Umbilical cord (tissue), 1 donor: ENCODE measurements at regions not wholly inside any gene's neighbourhood (a gene's known extent, or its start where the extent isn't known, plus 50 kb on each side); places are given as distances from the start of the nearest gene placed in this dataset.

Experiments
- DNase-seq: peaks from one replicate; pipeline ENCODE4 v3.0.0-alpha.2; 2015; ENCODE audit warnings: low spot score

GRCh38 chr20:6886065-6886729, 118.7 kb downstream of the BMP2 start:
- no peak for DNase-seq

GRCh38 chr20:6887966-6888365, 120.5 kb downstream of the BMP2 start:
- no peak for DNase-seq

GRCh38 chr20:6888736-6889395, 121.4 kb downstream of the BMP2 start:
- no peak for DNase-seq

- DNase-seq: no peak
Observed at GRCh38 chr20:6892724-6893123, 125.2 kb downstream of the BMP2 start.

- no peak for DNase-seq
Observed at GRCh38 chr20:6898928-6899327, 131.4 kb downstream of the BMP2 start.

- no peak for DNase-seq
Observed at GRCh38 chr20:6906871-6907270, 139.4 kb downstream of the BMP2 start.

GRCh38 chr20:6908673-6909072, 141.2 kb downstream of the BMP2 start:
- DNase-seq: no peak

- DNase-seq: no peak
Observed at GRCh38 chr20:6909608-6910007, 142.1 kb downstream of the BMP2 start.

- no peak for DNase-seq
Observed at GRCh38 chr20:6914986-6915385, 147.5 kb downstream of the BMP2 start.

GRCh38 chr20:6916938-6917337, 149.5 kb downstream of the BMP2 start:
- no peak for DNase-seq

GRCh38 chr20:6919792-6920468, 152.4 kb downstream of the BMP2 start:
- DNase-seq: no peak

GRCh38 chr20:6920991-6921613, 153.6 kb downstream of the BMP2 start:
- DNase-seq: no peak

- no peak for DNase-seq
Observed at GRCh38 chr20:6921717-6922386, 154.4 kb downstream of the BMP2 start.

- DNase-seq: no peak
Observed at GRCh38 chr20:6924681-6925080, 157.2 kb downstream of the BMP2 start.

- no peak for DNase-seq
Observed at GRCh38 chr20:6925744-6926278, 158.3 kb downstream of the BMP2 start.

- DNase-seq: no peak
Observed at GRCh38 chr20:6940048-6940447, 172.6 kb downstream of the BMP2 start.

GRCh38 chr20:6940876-6941275, 173.4 kb downstream of the BMP2 start:
- DNase-seq: no peak

- no peak for DNase-seq
Observed at GRCh38 chr20:6941571-6941970, 174.1 kb downstream of the BMP2 start.

GRCh38 chr20:6942266-6942665, 174.8 kb downstream of the BMP2 start:
- no peak for DNase-seq

GRCh38 chr20:6944292-6944691, 176.8 kb downstream of the BMP2 start:
- DNase-seq: no peak

- DNase-seq: no peak
Observed at GRCh38 chr20:6953611-6954010, 186.1 kb downstream of the BMP2 start.

- DNase-seq: no peak
Observed at GRCh38 chr20:6954219-6954618, 186.7 kb downstream of the BMP2 start.
